Osteocyte (in vitro differentiated cells): ENCODE measurements at regions not wholly inside any gene's neighbourhood (a gene's known extent, or its start where the extent isn't known, plus 50 kb on each side); places are given as distances from the start of the nearest gene placed in this dataset.

Source experiments
- DNase-seq: peaks from one replicate; pipeline ENCODE4 v3.0.0; 2021; ENCODE audit warnings: mixed read lengths; ENCODE audit not compliant: unreplicated experiment; ENCODE audit errors: extremely low spot score
- H3K27ac Mint-ChIP-seq: one replicate; pipeline ENCODE4 v1.8.0; 2021; ENCODE audit warnings: mild to moderate bottlenecking, mixed read lengths; ENCODE audit not compliant: unreplicated experiment
- H3K27me3 Mint-ChIP-seq: one replicate; pipeline ENCODE4 v1.8.0; 2021; ENCODE audit warnings: mixed read lengths; ENCODE audit not compliant: unreplicated experiment
- H3K36me3 Mint-ChIP-seq: one replicate; pipeline ENCODE4 v1.8.0; 2021; ENCODE audit warnings: mixed read lengths; ENCODE audit not compliant: unreplicated experiment
- H3K4me1 Mint-ChIP-seq: one replicate; pipeline ENCODE4 v1.8.0; 2021; ENCODE audit warnings: mixed read lengths; ENCODE audit not compliant: unreplicated experiment
- H3K4me3 Mint-ChIP-seq: one replicate; pipeline ENCODE4 v1.8.0; 2021; ENCODE audit warnings: mild to moderate bottlenecking, moderate library complexity, mixed read lengths; ENCODE audit not compliant: unreplicated experiment
- H3K9me3 Mint-ChIP-seq: one replicate; pipeline ENCODE4 v1.8.0; 2021; ENCODE audit warnings: mixed read lengths; ENCODE audit not compliant: unreplicated experiment
- TF ChIP-seq, protein P1 (sequence below): fragments of 200-600 bp; sonication (generic); IDR thresholded peaks from 2 replicates; pipeline ENCODE4 v1.5.0; 2021; ENCODE audit warnings: antibody characterized with exemption, mild to moderate bottlenecking, moderate library complexity

DNA sequence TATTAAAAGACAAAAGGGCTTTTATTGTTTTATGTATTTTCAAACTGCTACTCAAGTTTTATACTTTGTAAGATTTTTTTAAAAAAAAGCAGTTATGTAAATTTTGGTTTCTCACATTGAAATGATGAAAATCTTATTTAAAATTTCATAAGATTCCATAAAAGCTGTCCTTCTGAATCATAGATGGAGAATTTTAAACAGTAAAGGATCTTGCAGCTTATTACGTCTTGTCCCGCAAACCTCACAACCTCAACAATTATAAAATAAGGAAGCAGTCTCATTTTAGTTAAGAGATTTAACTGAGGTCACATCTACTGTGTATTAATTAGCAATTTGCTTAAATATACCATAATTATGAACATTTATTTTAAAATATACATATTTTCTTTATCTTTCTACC lies 581.0 kb upstream of the SPRY2 start:
- Mint-ChIP-seq H3K4me1 (peaks cover 10% of the 10 kb centered on the region), H3K27ac (no peak overlapping the region), H3K4me3 (no peak overlapping the region), H3K27me3 (no peaks in the 10 kb centered on the region), H3K9me3 (no peaks in the 10 kb centered on the region), H3K36me3 (no peaks in the 10 kb centered on the region)
- TF ChIP-seq, protein P1, sequence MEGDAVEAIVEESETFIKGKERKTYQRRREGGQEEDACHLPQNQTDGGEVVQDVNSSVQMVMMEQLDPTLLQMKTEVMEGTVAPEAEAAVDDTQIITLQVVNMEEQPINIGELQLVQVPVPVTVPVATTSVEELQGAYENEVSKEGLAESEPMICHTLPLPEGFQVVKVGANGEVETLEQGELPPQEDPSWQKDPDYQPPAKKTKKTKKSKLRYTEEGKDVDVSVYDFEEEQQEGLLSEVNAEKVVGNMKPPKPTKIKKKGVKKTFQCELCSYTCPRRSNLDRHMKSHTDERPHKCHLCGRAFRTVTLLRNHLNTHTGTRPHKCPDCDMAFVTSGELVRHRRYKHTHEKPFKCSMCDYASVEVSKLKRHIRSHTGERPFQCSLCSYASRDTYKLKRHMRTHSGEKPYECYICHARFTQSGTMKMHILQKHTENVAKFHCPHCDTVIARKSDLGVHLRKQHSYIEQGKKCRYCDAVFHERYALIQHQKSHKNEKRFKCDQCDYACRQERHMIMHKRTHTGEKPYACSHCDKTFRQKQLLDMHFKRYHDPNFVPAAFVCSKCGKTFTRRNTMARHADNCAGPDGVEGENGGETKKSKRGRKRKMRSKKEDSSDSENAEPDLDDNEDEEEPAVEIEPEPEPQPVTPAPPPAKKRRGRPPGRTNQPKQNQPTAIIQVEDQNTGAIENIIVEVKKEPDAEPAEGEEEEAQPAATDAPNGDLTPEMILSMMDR: no peak
- no peak for DNase-seq

DNA sequence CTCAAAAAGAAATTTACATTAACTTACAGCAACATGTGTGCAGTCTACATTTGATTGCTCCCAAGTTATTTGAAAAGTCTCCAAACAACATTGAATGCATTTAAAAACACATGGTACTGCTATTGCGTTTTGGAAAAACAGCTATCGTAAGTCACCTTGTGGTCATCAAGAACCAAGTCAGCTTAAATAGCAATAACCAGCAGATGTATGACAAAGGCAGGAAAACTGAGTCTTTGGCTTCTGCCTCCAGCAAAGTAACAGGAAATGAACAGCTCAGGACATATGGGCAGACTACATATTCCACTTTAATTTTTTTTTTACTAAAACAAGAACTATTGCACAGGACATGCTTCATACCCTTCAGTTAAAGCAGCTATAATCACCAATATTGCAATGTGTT lies 580.6 kb upstream of the SPRY2 start:
- Mint-ChIP-seq H3K27me3 (no peaks in the 10 kb centered on the region), H3K27ac (no peak overlapping the region)

DNA sequence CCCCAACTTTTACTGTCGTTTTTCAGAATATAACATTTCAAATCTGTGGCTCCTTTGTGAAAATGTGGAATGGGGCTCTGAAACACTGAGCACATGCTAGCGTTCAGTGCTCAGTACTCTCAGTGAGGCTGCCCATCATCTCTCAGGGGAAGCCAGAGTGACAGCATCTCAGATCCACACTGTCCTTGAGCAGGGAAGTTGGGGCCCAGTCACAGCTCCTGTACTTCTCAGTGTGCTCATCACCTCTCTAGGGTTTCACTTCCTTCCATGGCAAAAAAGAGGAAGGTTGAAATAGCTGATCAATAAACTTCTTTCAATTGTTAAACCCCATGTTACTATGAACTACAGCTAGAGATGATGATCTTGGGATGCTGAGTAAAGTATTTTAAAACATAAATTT lies 565.9 kb upstream of the SPRY2 start:
- TF ChIP-seq, protein P1: no peak
- DNase-seq: no peak
- Mint-ChIP-seq H3K9me3 (peaks cover 8% of the 10 kb centered on the region), H3K36me3 (peaks cover 1% of the 10 kb centered on the region), H3K4me3 (no peak overlapping the region), H3K27ac (no peak overlapping the region), H3K27me3 (no peaks in the 10 kb centered on the region), H3K4me1 (peaks cover 2% of the 10 kb centered on the region)

More for the DNA sequence above, 580.6 kb upstream of the SPRY2 start:
- H3K36me3 Mint-ChIP-seq: no peaks in the 10 kb centered on the region
- no peak for DNase-seq
- H3K9me3 Mint-ChIP-seq: no peaks in the 10 kb centered on the region
- H3K4me1 Mint-ChIP-seq: peaks cover 10% of the 10 kb centered on the region
- TF ChIP-seq, protein P1: no peak
- H3K4me3 Mint-ChIP-seq: no peak overlapping the region

DNA sequence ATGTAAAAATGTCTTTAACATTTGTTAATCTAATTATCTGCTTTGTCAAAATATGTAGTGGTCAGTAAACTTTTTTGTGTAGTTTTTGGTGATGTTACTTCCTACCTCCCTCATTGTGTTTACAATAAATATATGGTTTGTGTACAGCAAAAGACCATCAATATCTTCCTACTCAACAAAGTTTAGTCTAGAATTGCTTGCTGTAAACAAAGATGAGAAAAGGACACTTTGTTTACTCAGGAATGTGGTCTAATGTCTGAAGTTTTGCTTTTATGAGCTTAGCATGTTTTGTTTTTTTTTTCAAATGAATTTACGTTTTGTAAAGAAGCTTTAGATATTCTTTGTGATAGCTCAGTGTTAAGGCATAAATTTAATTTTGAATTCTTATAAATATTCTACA lies 563.5 kb upstream of the SPRY2 start:
- no peak overlapping the region for H3K27ac Mint-ChIP-seq
- no peaks in the 10 kb centered on the region for H3K36me3 Mint-ChIP-seq
- peaks cover 5% of the 10 kb centered on the region for H3K4me1 Mint-ChIP-seq
- TF ChIP-seq, protein P1: no peak
- DNase-seq: no peak
- H3K4me3 Mint-ChIP-seq: no peak overlapping the region
- H3K9me3 Mint-ChIP-seq: no peaks in the 10 kb centered on the region
- no peaks in the 10 kb centered on the region for H3K27me3 Mint-ChIP-seq

DNA sequence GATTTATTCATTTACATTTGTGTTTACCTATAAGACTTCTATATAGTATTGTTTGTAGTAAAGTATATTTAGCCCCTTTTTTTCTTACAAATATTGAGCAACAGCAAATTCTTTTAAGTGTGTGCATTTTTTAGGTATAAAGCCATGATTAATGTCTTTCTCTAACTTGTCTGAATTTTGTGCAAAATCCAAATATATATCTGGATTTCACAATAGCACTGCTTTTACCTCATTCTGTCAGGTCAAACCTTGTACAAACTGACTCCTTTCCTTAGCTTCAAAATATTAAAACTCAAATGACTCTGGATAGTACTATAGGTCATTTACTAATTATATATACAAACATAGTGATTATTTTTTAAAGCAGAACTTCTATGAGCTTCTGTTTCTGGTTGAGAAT lies 563.0 kb upstream of the SPRY2 start:
- Mint-ChIP-seq H3K4me3 (no peak overlapping the region), H3K36me3 (no peaks in the 10 kb centered on the region)

More for the DNA sequence above, 563.0 kb upstream of the SPRY2 start:
- TF ChIP-seq, protein P1: no peak
- Mint-ChIP-seq H3K27me3 (no peaks in the 10 kb centered on the region), H3K27ac (no peak overlapping the region), H3K9me3 (no peaks in the 10 kb centered on the region), H3K4me1 (peaks cover 5% of the 10 kb centered on the region)
- DNase-seq: no peak
